Kidney (tissue), 13 donors: ENCODE measurements at regions not wholly inside any gene's neighbourhood (a gene's known extent, or its start where the extent isn't known, plus 50 kb on each side); places are given as distances from the start of the nearest gene placed in this dataset.

Source experiments
- DNase-seq, 5 donors: peaks; one replicate each; pipeline ENCODE4 v3.0.0-alpha.2; 2013 to 2020
- FAIRE-seq: peaks from 2 replicates; lab custom pipeline; 2012; peaks lifted over from hg19 to GRCh38; lab: Jason Lieb, UNC
- H3K27ac ChIP-seq, 2 donors: one replicate each; pipeline ENCODE4 v1.7.0; 2013; ENCODE audit warnings: low read depth in 2 of 2, low read length in 2 of 2, inconsistent platforms in 1 of 2
- H3K27me3 ChIP-seq: one replicate; pipeline ENCODE4 v1.7.1; 2013; ENCODE audit warnings: low read length, inconsistent platforms; ENCODE audit not compliant: control insufficient read depth, insufficient read depth
- H3K36me3 ChIP-seq, 3 donors: one replicate each; pipeline versions ENCODE4 v1.7.0 to v1.7.1; 2013; ENCODE audit warnings: low read length in 3 of 3, control low read depth in 1 of 3, inconsistent platforms in 1 of 3; ENCODE audit not compliant: insufficient read depth in 3 of 3, control insufficient read depth in 2 of 3
- H3K4me1 ChIP-seq, 3 donors: one replicate each; pipeline versions ENCODE4 v1.7.0 to v1.7.1; 2013; ENCODE audit warnings: low read length in 3 of 3, inconsistent platforms in 1 of 3, low read depth in 1 of 3; ENCODE audit not compliant: control insufficient read depth in 2 of 3, insufficient read depth in 2 of 3
- H3K4me3 ChIP-seq, 3 donors: one replicate each; pipeline versions ENCODE4 v1.7.0 to v1.8.1; 2013; ENCODE audit warnings: low read length in 3 of 3, control low read depth in 1 of 3, inconsistent platforms in 1 of 3
- H3K9ac ChIP-seq, 3 donors: one replicate each; pipeline versions ENCODE4 v1.7.0 to v1.7.1; 2013; ENCODE audit warnings: low read length in 3 of 3, control low read depth in 1 of 3, inconsistent platforms in 1 of 3
- H3K9me3 ChIP-seq, 3 donors: one replicate each; pipeline versions ENCODE4 v1.7.0 to v1.7.1; 2013; ENCODE audit warnings: low read length in 3 of 3, control low read depth in 1 of 3, inconsistent platforms in 1 of 3; ENCODE audit not compliant: control insufficient read depth in 2 of 3, insufficient read depth in 1 of 3
- intact Hi-C: fragments of 100-400 bp; cut with DNase I; formaldehyde crosslinking; loops from one replicate; pipeline ENCODE4 v1.11.1; 2022
- TF ChIP-seq, protein P1 (sequence below): IDR thresholded peaks from 3 replicates; pipeline ENCODE4 v1.5.1; 2012; ENCODE audit warnings: mild to moderate bottlenecking, moderate library complexity, borderline replicate concordance; ENCODE audit not compliant: insufficient read depth; ENCODE audit errors: extremely low read depth
- donor health status: control.
- donor health status: control.
- donor health status: control.
- donor health status: control.
- donor health status: control.
- donor health status: DM: yes; HTN: yes; CAD: no.
- donor health status: Normal renal cell carcinoma (clear cell type).

DNA sequence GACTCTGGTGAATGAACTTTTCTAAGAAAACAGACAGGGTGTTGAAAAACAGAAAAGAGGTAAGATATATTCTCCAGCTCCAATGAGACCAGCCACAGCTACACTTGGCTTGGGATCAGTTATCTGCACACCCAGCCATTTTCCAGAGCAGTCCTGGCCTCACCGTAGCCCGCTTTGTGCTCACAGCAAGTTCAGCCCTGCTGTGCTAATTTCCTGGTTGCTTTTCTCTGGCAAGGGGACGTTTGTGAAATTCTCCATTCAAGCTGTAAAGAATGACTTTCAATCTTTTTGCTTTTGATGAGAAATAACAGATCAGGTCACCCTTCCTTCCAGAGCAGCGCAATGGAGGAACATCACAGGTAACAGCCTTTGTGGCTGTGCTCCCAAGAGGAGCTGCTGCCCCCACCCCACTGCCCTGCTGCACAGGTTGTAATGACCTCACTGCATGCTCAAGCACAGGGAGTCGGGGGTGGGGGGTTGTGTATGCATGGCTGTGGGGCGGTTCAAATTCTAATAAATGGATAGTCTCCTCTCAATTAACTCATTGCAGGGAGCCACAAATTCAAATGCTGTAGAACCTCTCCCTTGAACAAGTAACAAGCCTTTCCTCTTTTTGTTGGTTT is 516.6 kb upstream of the NBEA start:
- Histone ChIP-seq H3K9me3 (no peaks in the 10 kb centered on the region), H3K4me1 (no peaks in the 10 kb centered on the region), H3K4me3 (no peak overlapping the region), H3K36me3 (no peaks in the 10 kb centered on the region), H3K27ac (no peak overlapping the region), H3K27me3 (no peaks in the 10 kb centered on the region), H3K9ac (no peak overlapping the region)
- TF ChIP-seq, protein P1, sequence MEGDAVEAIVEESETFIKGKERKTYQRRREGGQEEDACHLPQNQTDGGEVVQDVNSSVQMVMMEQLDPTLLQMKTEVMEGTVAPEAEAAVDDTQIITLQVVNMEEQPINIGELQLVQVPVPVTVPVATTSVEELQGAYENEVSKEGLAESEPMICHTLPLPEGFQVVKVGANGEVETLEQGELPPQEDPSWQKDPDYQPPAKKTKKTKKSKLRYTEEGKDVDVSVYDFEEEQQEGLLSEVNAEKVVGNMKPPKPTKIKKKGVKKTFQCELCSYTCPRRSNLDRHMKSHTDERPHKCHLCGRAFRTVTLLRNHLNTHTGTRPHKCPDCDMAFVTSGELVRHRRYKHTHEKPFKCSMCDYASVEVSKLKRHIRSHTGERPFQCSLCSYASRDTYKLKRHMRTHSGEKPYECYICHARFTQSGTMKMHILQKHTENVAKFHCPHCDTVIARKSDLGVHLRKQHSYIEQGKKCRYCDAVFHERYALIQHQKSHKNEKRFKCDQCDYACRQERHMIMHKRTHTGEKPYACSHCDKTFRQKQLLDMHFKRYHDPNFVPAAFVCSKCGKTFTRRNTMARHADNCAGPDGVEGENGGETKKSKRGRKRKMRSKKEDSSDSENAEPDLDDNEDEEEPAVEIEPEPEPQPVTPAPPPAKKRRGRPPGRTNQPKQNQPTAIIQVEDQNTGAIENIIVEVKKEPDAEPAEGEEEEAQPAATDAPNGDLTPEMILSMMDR = no peak
- no peak for DNase-seq
- intact Hi-C loops = no loop called here
- FAIRE-seq = no peak

DNA sequence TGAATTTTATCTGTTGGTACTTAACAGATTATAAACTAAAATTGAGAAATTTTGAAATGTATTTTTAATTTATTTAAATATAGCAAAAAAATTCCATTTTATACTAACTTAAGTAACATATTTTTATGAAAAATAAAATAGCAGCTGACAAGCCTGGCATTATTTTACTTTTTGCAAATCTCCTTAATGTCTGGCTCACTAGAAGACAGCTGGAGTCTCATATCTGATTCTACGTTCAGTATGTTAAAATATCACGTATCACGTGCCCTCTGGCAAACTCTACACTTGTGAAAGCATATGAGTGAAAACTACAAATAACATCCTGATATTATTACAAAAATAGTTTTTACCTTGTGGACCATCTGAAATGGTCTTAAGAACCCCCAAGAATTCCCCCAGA is 513.2 kb upstream of the NBEA start:
- Histone ChIP-seq H3K9ac (no peak overlapping the region), H3K27me3 (no peaks in the 10 kb centered on the region), H3K9me3 (no peaks in the 10 kb centered on the region), H3K4me3 (no peak overlapping the region), H3K4me1 (no peaks in the 10 kb centered on the region), H3K27ac (no peak overlapping the region), H3K36me3 (no peaks in the 10 kb centered on the region)
- intact Hi-C loops = no loop called here
- DNase-seq (no peak), FAIRE-seq (no peak)
- TF ChIP-seq, protein P1 = no peak

DNA sequence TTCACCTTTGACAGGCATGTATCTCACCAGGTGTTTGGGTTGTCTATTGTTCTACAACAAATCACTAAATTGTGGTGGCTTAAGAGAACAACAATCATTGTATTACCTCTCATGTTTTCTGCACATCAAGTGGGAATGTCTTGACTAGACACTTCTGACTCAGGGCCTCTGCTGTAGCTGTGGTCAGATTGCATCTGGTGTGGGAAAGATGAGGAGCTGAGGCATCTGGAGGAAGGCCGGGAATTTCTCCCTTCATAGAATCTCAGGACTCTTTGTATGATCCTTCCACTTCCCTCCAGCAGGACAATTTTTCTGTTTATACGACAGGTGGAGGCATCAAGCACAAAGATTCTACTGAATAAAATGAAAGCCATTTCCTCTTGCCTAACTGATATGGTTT is 511.8 kb upstream of the NBEA start:
- TF ChIP-seq, protein P1 = no peak
- Histone ChIP-seq H3K36me3 (no peaks in the 10 kb centered on the region), H3K9me3 (no peaks in the 10 kb centered on the region), H3K27ac (no peak overlapping the region), H3K4me3 (no peak overlapping the region), H3K27me3 (no peaks in the 10 kb centered on the region), H3K9ac (no peak overlapping the region), H3K4me1 (no peaks in the 10 kb centered on the region)
- DNase-seq (no peak), FAIRE-seq (no peak)
- intact Hi-C loops = no loop called here
